ENCODE measurements at regions not wholly inside any gene's neighbourhood (a gene's known extent, or its start where the extent isn't known, plus 50 kb on each side); places are given as distances from the start of the nearest gene placed in this dataset.

DNA sequence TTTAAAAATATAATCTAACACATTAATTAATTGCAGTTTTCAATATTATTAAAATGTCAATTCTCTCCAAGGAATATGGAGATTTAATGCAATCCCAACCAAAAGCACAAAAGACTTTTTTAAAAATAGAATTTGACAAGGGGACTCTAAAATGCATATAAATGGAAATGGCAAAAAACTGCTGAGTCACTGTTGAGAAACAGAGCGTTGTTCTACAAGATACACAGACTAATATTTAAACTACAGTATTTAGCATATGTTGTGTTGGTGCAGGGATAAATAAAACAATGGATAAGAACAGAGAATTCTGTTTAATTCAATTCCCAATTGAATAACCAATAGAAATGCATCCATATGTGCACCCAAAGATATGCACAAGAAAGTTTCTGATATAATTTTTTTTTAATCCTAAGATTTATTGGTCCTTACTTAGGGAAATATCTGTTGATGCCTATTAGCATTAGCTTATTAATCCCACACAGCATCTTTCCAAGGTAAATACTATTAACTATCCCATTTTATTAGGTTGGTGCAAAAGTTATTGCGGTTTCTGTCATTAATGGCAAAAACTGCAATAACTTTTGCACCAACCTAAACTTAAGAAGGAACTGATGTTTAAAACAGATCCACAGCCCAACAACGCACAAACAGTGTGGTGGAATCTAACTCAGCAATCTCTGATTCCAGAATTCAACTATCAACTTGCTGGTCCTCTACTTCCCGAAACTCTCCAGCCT is 86.8 kb upstream of the VEGFC start:
- TF ChIP-seq, protein P1, sequence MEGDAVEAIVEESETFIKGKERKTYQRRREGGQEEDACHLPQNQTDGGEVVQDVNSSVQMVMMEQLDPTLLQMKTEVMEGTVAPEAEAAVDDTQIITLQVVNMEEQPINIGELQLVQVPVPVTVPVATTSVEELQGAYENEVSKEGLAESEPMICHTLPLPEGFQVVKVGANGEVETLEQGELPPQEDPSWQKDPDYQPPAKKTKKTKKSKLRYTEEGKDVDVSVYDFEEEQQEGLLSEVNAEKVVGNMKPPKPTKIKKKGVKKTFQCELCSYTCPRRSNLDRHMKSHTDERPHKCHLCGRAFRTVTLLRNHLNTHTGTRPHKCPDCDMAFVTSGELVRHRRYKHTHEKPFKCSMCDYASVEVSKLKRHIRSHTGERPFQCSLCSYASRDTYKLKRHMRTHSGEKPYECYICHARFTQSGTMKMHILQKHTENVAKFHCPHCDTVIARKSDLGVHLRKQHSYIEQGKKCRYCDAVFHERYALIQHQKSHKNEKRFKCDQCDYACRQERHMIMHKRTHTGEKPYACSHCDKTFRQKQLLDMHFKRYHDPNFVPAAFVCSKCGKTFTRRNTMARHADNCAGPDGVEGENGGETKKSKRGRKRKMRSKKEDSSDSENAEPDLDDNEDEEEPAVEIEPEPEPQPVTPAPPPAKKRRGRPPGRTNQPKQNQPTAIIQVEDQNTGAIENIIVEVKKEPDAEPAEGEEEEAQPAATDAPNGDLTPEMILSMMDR (IDR thresholded peaks at IDR 0.05; ENCODE audit: insufficient read depth, low read length, missing control alignments), result no peak
- ChIA-PET CTCF (no interaction called here), POLR2A (no interaction called here)
- no peak overlapping the region for H3K4me3 ChIP-seq (ENCODE audit: low read depth, low read length)
- DNase-seq (ENCODE audit: low read depth, low spot score), result no peak

DNA sequence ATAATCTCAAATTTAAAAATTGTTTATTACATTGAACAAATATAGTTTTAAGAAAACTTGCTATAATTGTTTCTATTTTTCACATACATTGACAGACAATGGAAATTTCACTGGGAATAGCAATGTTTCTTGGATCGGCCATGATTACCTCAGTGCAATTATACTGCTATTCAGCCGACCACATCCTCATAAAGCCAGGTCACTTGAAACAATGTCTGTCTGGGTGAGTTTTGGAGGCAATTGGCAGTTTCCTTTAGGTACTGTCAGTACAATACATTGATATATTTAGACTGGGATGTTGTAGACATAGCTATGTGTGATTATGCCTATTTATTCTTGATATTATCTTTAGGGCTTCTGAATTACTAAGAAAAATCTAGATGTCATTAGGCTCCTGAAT is 89.5 kb upstream of the VEGFC start:
- ChIA-PET CTCF (interaction anchor here (1.2 kb wide), 1 partner anchor 165 kb away, joined by 4 read pairs; no protein-coding TSS in a partner anchor), POLR2A (interaction anchor here (0.8 to 3.4 kb wide), 4 partner anchors 19 to 89 kb away, joined by 4 to 33 read pairs (median 10); partner anchors contain the start of gene VEGFC)
- TF ChIP-seq, protein P1 (IDR thresholded peaks at IDR 0.05; ENCODE audit: insufficient read depth, low read length, missing control alignments), result no peak
- H3K4me3 ChIP-seq (ENCODE audit: low read depth, low read length), result no peak overlapping the region
- no peak for DNase-seq (ENCODE audit: low read depth, low spot score)

DNA sequence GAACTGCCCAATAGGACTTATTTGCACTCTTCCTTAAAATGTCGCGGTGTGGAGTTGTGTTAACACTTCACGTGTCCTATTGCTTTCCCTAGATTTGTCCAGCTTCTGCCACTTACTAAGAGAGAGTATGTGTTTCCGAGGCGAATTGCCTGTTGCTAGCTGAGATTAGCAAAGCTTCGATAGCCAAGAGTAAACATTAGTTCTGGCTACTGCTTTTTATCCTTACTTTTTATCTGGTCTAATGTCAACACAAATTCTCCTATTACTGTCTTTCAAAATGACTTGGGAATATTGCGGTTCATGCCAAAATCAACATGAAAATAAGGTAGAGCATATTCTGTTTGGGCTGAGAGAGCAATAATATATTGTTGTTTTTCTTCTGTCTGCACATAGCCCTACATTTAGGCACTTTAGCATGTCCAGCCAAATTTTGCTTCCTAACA is 90.4 kb upstream of the VEGFC start:
- ChIA-PET CTCF (interaction anchor here (0.6 kb wide), 1 partner anchor 165 kb away, joined by 3 read pairs; no protein-coding TSS in a partner anchor), POLR2A (interaction anchor here (0.8 to 3.4 kb wide), 6 partner anchors 18 to 164 kb away, joined by 4 to 33 read pairs (median 8); partner anchors contain the start of gene VEGFC)
- H3K4me3 ChIP-seq (ENCODE audit: low read depth, low read length), result no peak overlapping the region; the same call in 1 of the 2 replicates
- no peak for DNase-seq (ENCODE audit: low read depth, low spot score)
- TF ChIP-seq, protein P1 (IDR thresholded peaks at IDR 0.05; ENCODE audit: insufficient read depth, low read length, missing control alignments), result no peak

DNA sequence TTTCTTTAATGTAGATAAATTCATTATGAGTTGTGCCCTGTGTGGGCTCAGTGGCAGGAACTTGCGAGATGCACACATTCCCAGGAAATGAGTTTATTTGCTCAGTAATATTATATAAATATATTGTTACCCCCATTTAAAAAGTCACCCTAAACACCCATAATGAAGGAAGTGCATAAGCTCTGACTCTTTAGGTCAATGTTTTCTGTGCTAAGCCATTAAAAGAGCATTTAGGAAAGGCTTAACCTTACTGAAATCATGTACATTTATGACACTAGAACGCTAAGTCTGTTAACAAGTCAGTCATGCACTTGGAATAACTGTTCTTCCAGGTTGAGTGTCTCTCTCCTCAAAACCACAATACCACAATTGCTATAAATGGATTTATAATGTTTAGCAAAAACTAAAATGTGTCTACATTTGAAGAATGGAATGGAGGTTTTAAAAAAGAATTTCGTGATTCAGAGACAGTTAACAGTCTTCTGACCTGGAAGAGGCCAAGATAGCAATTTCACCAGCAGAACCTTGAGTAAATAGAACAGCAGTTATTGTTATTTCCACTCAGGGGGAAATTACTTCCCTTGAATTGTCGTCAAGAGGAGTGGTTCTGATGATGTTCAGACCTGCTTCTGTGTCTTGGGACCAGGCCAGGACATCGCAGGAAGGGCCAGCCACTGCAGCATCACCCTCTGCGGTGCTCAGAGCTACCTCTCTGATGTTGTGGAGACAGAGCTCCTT is 91.1 kb upstream of the VEGFC start:
- POLR2A ChIA-PET, result interaction anchor here (1.2 to 3.4 kb wide), 5 partner anchors 20 to 163 kb away, joined by 4 to 33 read pairs (median 9); partner anchors contain the start of gene VEGFC
- no peak overlapping the region; the same call in 1 of the 2 replicates for H3K4me3 ChIP-seq (ENCODE audit: low read depth, low read length)
- peak; percentile 96 for DNase-seq (ENCODE audit: low read depth, low spot score)
- CTCF ChIA-PET, result interaction anchor here (0.6 kb wide), 1 partner anchor 164 kb away, joined by 3 read pairs; no protein-coding TSS in a partner anchor
- TF ChIP-seq, protein P1 (IDR thresholded peaks at IDR 0.05; ENCODE audit: insufficient read depth, low read length, missing control alignments), result no peak

DNA sequence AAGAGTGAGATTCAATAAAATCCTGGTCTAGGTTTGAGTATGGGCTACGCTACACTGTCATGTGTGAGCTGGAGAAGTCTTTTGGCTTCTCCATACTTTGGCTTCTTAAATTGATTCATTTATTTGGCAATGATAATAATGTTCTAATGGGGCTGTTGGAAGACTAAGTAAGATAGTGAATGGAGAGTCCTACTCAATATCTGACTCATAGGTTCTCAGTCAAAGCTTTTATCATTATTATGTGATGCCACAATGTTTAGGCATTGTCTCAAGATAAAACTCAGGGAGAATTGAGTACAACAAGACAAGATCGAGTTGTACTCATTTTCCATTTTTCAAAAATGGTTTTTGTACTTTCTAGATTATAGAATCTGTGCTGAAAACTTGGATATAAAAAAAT is 92.5 kb upstream of the VEGFC start:
- CTCF ChIA-PET, result interaction anchor here (1.3 kb wide), 1 partner anchor 162 kb away, joined by 7 read pairs; no protein-coding TSS in a partner anchor
- POLR2A ChIA-PET, result interaction anchor here (2.4 to 3.4 kb wide), 3 partner anchors 18 to 162 kb away, joined by 6 to 33 read pairs (median 12); partner anchors contain the start of gene VEGFC
- TF ChIP-seq, protein P1 (IDR thresholded peaks at IDR 0.05; ENCODE audit: insufficient read depth, low read length, missing control alignments), result no peak
- no peak for DNase-seq (ENCODE audit: low read depth, low spot score)
- H3K4me3 ChIP-seq (ENCODE audit: low read depth, low read length), result no peak overlapping the region

DNA sequence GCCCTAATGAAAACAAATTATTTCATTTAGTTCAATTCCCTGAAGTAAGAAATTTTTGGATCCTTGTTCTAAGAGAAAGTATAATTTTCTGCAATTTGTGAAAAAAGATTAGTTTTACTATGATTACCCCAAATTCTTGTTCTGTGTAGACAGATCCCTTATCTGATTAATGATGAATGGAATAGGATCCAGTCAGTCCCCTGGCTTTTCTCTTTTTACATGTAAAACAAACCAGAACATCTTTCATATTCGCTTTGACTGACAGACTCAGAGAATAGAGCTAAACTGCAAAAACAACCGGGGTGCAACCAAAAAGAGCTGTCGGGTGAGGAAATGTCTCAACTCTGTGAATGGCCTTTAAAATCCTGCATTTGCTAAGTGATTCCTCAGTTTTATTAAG is 93.4 kb upstream of the VEGFC start:
- POLR2A ChIA-PET, result no interaction called here
- DNase-seq (ENCODE audit: low read depth, low spot score), result no peak
- TF ChIP-seq, protein P1 (IDR thresholded peaks at IDR 0.05; ENCODE audit: insufficient read depth, low read length, missing control alignments), result no peak
- H3K4me3 ChIP-seq (ENCODE audit: low read depth, low read length), result no peak overlapping the region
- CTCF ChIA-PET, result no interaction called here
